ENCODE measurements at regions not wholly inside any gene's neighbourhood (a gene's known extent, or its start where the extent isn't known, plus 50 kb on each side); places are given as distances from the start of the nearest gene placed in this dataset.

GRCh38 chrX:131729295-131729694 lies 185.4 kb downstream of the OR13H1 start:
- TF ChIP-seq TAF1 (IDR thresholded peaks at IDR 0.05; ENCODE audit: low read depth, low read length), result no peak
- no peak for TF ChIP-seq POLR2A (IDR thresholded peaks at IDR 0.05; ENCODE audit: low read depth, low read length)
